Suprapubic skin (tissue), 3 donors: ENCODE measurements at regions not wholly inside any gene's neighbourhood (a gene's known extent, or its start where the extent isn't known, plus 50 kb on each side); places are given as distances from the start of the nearest gene placed in this dataset.

Experiments
- POLR2AphosphoS5 ChIP-seq, 3 donors: sonication (generic); formaldehyde crosslinking; IDR thresholded peaks; one replicate each; pipeline ENCODE4 v1.6.1; 2017; ENCODE audit warnings: antibody characterized with exemption in 3 of 3
- TF ChIP-seq, protein P1 (sequence below), 2 donors: fragments of 200-600 bp in 1 of 2; fragments of 450-650 bp in 1 of 2; sonication (generic) in 1 of 2; IDR thresholded peaks; one replicate each; pipeline ENCODE4 v1.5.1; 2016 to 2019; ENCODE audit warnings: antibody characterized with exemption in 2 of 2, mild to moderate bottlenecking in 1 of 2, moderate library complexity in 1 of 2

DNA sequence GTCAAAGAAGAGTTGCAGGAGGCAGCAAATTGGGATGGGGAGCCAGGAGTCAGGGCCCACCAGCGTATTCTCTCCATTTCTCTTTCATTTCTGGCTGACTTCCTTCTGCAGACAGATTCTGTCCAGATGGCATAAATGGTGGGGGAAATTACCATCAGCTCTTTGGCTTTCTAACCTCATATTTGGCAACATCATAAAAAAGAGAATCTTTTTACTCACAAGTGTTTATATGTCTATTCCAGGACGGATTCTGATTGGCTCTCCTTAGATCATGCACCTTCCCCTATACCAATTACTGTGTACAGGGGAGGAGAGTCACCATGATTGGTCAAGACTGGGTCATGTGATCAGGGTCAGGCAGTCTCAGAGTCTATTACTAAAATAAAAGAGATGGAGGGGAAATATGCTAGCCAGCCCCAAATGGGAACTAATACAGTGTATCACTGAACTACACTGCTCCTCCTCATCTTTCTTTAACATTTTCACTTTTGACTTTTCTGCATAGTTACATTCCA lies 537.1 kb upstream of the EEF2KMT start:
- TF ChIP-seq, protein P1, sequence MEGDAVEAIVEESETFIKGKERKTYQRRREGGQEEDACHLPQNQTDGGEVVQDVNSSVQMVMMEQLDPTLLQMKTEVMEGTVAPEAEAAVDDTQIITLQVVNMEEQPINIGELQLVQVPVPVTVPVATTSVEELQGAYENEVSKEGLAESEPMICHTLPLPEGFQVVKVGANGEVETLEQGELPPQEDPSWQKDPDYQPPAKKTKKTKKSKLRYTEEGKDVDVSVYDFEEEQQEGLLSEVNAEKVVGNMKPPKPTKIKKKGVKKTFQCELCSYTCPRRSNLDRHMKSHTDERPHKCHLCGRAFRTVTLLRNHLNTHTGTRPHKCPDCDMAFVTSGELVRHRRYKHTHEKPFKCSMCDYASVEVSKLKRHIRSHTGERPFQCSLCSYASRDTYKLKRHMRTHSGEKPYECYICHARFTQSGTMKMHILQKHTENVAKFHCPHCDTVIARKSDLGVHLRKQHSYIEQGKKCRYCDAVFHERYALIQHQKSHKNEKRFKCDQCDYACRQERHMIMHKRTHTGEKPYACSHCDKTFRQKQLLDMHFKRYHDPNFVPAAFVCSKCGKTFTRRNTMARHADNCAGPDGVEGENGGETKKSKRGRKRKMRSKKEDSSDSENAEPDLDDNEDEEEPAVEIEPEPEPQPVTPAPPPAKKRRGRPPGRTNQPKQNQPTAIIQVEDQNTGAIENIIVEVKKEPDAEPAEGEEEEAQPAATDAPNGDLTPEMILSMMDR (IDR thresholded peaks at IDR 0.05): no peak
- TF ChIP-seq POLR2AphosphoS5 (IDR thresholded peaks at IDR 0.05): no peak
